Calu3 (cell line): ENCODE measurements at regions not wholly inside any gene's neighbourhood (a gene's known extent, or its start where the extent isn't known, plus 50 kb on each side); places are given as distances from the start of the nearest gene placed in this dataset.
"Not testable (repeated sequence)": the region's sequence is repeated elsewhere in the genome, so short reads cannot be mapped to it uniquely, and the experiment has no call there.

Experiments used
- BruUV-seq: library from RNA; stranded (reverse); fragments of 400-500 nt; replicated peaks from 2 replicates; lab custom pipeline; 2021; lab: Mats Ljungman, UMichigan
- CTCF ChIA-PET: fragments of 300-600 bp; sonication (Branson Sonifier 250); formaldehyde crosslinking; loops from one replicate; lab custom pipeline; 2022; ENCODE audit warnings: antibody characterized with exemption; lab: Charles Lee
- DNase-seq: peaks from one replicate; pipeline ENCODE4 v3.0.0; 2022
- H3K27ac Mint-ChIP-seq: one replicate; pipeline ENCODE4 v1.8.0; 2022; ENCODE audit warnings: mixed read lengths; ENCODE audit not compliant: unreplicated experiment
- H3K27me3 Mint-ChIP-seq: one replicate; pipeline ENCODE4 v1.8.0; 2022; ENCODE audit warnings: mixed read lengths; ENCODE audit not compliant: unreplicated experiment
- H3K36me3 Mint-ChIP-seq: one replicate; pipeline ENCODE4 v1.8.0; 2022; ENCODE audit warnings: mild to moderate bottlenecking, moderate library complexity, mixed read lengths; ENCODE audit not compliant: insufficient read depth, unreplicated experiment
- H3K4me1 Mint-ChIP-seq: one replicate; pipeline ENCODE4 v1.8.0; 2022; ENCODE audit warnings: mild to moderate bottlenecking, low read depth, mixed read lengths; ENCODE audit not compliant: unreplicated experiment
- H3K4me3 Mint-ChIP-seq: one replicate; pipeline ENCODE4 v1.8.0; 2022; ENCODE audit warnings: mild to moderate bottlenecking, low read depth, moderate library complexity, mixed read lengths; ENCODE audit not compliant: unreplicated experiment
- H3K9me3 Mint-ChIP-seq: one replicate; pipeline ENCODE4 v1.8.0; 2022; ENCODE audit warnings: low read depth, mixed read lengths; ENCODE audit not compliant: unreplicated experiment
- CTCF ChIP-seq: fragments of 200-600 bp; IDR thresholded peaks from one replicate; pipeline ENCODE4 v1.8.0; 2022; ENCODE audit warnings: antibody characterized with exemption; ENCODE audit not compliant: unreplicated experiment
- intact Hi-C: fragments of 100-400 bp; cut with micrococcal nuclease; formaldehyde crosslinking; loops from one replicate; pipeline ENCODE4 v1.10.0; 2022; ENCODE audit not compliant: unreplicated experiment

GRCh38 chr10:56096226-56096517, 264.9 kb downstream of the ZWINT start:
- no peaks in the 10 kb centered on the region for H3K36me3 Mint-ChIP-seq
- no peaks in the 10 kb centered on the region for H3K4me1 Mint-ChIP-seq
- no peak overlapping the region for H3K27ac Mint-ChIP-seq
- peaks cover 5% of the 10 kb centered on the region for H3K9me3 Mint-ChIP-seq
- CTCF ChIA-PET, result no interaction called here
- no peak overlapping the region for H3K4me3 Mint-ChIP-seq
- BruUV-seq, result no TSS peak
- intact Hi-C loops, result no loop called here
- DNase-seq, result no peak
- no peak for TF ChIP-seq CTCF
- no peaks in the 10 kb centered on the region for H3K27me3 Mint-ChIP-seq

GRCh38 chr10:56095506-56096225, 265.4 kb downstream of the ZWINT start:
- no peak for DNase-seq
- Mint-ChIP-seq H3K36me3 (no peaks in the 10 kb centered on the region), H3K9me3 (peaks cover 6% of the 10 kb centered on the region), H3K27ac (no peak overlapping the region), H3K4me3 (no peak overlapping the region), H3K27me3 (no peaks in the 10 kb centered on the region), H3K4me1 (no peaks in the 10 kb centered on the region)
- TF ChIP-seq CTCF, result no peak
- intact Hi-C loops, result no loop called here
- BruUV-seq, result no TSS peak
- CTCF ChIA-PET, result no interaction called here

- H3K4me3 Mint-ChIP-seq, BruUV-seq, DNase-seq, H3K4me1 Mint-ChIP-seq, intact Hi-C loops, H3K27ac Mint-ChIP-seq, H3K27me3 Mint-ChIP-seq, H3K36me3 Mint-ChIP-seq, CTCF ChIA-PET: not testable (repeated sequence)
- peaks cover 13% of the 10 kb centered on the region for H3K9me3 Mint-ChIP-seq
Observed at GRCh38 chr10:56093645-56094044, 267.4 kb downstream of the ZWINT start.

- Mint-ChIP-seq H3K36me3 (no peaks in the 10 kb centered on the region), H3K9me3 (peaks cover 16% of the 10 kb centered on the region), H3K4me1 (no peaks in the 10 kb centered on the region), H3K4me3 (no peak overlapping the region), H3K27me3 (no peaks in the 10 kb centered on the region), H3K27ac (no peak overlapping the region)
- CTCF ChIA-PET, result no interaction called here
- intact Hi-C loops, result no loop called here
- no peak for TF ChIP-seq CTCF
- no TSS peak for BruUV-seq
- DNase-seq, result no peak
Observed at GRCh38 chr10:56091872-56092271, 269.2 kb downstream of the ZWINT start.

- no peaks in the 10 kb centered on the region for H3K36me3 Mint-ChIP-seq
- H3K9me3 Mint-ChIP-seq, result peaks cover 16% of the 10 kb centered on the region
- no TSS peak for BruUV-seq
- H3K4me1 Mint-ChIP-seq, result no peaks in the 10 kb centered on the region
- DNase-seq, result no peak
- H3K27ac Mint-ChIP-seq, result no peak overlapping the region
- CTCF ChIA-PET, result no interaction called here
- intact Hi-C loops, result no loop called here
- no peaks in the 10 kb centered on the region for H3K27me3 Mint-ChIP-seq
- no peak overlapping the region for H3K4me3 Mint-ChIP-seq
- no peak for TF ChIP-seq CTCF
Observed at GRCh38 chr10:56090914-56091540, 270.0 kb downstream of the ZWINT start.
